Hepatocyte (in vitro differentiated cells): ENCODE measurements at regions not wholly inside any gene's neighbourhood (a gene's known extent, or its start where the extent isn't known, plus 50 kb on each side); places are given as distances from the start of the nearest gene placed in this dataset.

Experiments used
- CTCF ChIP-seq: fragments of 200-600 bp; sonication (generic); IDR thresholded peaks from 2 replicates; pipeline ENCODE4 v1.5.1; 2016; ENCODE audit warnings: antibody characterized with exemption, mild to moderate bottlenecking; ENCODE audit not compliant: poor library complexity
- EZH2 ChIP-seq: fragments of 200-600 bp; sonication (generic); IDR thresholded peaks from 2 replicates; pipeline ENCODE4 v1.6.1; 2016; ENCODE audit warnings: antibody characterized with exemption, mild to moderate bottlenecking, borderline replicate concordance
- EZH2phosphoT487 ChIP-seq: fragments of 200-600 bp; sonication (generic); IDR thresholded peaks from one replicate; pipeline ENCODE4 v1.6.1; 2018; ENCODE audit warnings: antibody characterized with exemption, mild to moderate bottlenecking, low read depth, moderate library complexity; ENCODE audit not compliant: unreplicated experiment, severe bottlenecking

DNA sequence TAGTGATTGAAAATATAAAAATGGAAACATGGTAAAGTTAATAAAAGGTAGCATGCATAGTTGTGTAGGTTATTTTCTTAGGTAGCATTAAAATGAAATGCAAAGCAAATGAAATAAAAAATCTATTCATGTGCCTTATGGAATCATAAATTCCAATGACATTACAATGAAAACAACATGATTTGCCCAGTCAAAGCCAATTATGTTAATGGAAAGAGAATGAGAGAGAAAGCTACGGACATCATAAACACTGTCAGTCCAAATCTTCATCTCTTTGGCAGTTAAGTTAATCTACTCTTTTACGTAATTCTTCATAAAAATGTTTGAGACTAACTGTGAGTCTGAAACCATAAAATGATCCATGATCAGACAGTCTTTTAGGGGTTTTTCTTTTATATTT, 636.7 kb upstream of the SYT4 start:
- TF ChIP-seq CTCF, result no peak
- no peak for TF ChIP-seq EZH2phosphoT487
- TF ChIP-seq EZH2, result no peak
